Activated T-cell treated with anti-CD3 and anti-CD28 coated beads for 24 hours (primary cell): ENCODE measurements at regions not wholly inside any gene's neighbourhood (a gene's known extent, or its start where the extent isn't known, plus 50 kb on each side); places are given as distances from the start of the nearest gene placed in this dataset.

Experiments
- DNase-seq: peaks from one replicate; pipeline ENCODE4 v3.0.0-alpha.2; 2020; ENCODE audit warnings: low read depth

GRCh38 chr12:90079529-90080210 is 371.0 kb upstream of the ATP2B1 start:
- no peak for DNase-seq

GRCh38 chr12:90078344-90078743 is 369.7 kb upstream of the ATP2B1 start:
- no peak for DNase-seq

GRCh38 chr12:90077756-90078155 is 369.1 kb upstream of the ATP2B1 start:
- DNase-seq = no peak

- no peak for DNase-seq
These were observed 368.2 kb upstream of the ATP2B1 start for GRCh38 chr12:90076851-90077319.

- no peak for DNase-seq
These were observed 367.0 kb upstream of the ATP2B1 start for GRCh38 chr12:90075685-90076084.

GRCh38 chr12:90074086-90074485 is 365.4 kb upstream of the ATP2B1 start:
- no peak for DNase-seq

DNA sequence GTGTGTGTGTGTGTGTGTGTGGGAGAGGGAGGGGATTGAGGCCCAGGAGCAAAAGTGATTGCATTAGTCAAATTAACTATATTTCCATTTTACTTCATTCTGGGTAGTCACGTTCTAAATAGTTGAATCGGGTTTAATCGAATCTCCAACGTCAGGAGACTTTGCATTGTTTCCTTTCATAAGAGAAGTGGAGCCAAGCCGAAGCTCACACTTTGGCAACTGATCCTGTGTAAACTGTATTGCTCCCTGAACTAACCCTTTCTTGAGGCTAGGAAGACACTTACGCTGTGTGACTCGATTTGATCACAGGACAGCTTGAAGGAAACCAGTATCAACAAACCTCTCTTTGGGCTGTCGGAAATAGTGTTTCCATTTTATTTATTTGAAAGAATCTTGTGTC is 363.4 kb upstream of the ATP2B1 start:
- no peak for DNase-seq

- no peak for DNase-seq
These were observed 361.1 kb upstream of the ATP2B1 start for GRCh38 chr12:90069711-90070110.

DNA sequence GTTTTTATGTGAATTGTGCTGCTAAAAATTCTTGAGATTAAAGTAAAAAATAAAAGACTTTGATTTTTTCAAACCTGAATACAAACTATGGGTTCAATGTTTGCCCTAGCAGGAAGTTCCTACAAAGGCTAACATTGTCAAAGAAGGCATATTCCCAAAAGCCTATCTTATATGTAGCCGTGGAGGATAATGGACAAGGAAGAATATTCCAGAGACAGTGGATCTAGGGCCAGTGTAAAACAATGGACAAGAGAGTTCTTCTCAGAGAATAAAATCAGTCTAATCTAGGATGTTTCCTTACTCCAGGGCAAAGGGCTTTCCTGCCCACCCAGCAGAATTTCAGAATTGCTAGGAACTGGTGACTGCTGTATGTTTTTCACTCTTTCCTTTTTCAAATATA is 359.2 kb upstream of the ATP2B1 start:
- DNase-seq = no peak

DNA sequence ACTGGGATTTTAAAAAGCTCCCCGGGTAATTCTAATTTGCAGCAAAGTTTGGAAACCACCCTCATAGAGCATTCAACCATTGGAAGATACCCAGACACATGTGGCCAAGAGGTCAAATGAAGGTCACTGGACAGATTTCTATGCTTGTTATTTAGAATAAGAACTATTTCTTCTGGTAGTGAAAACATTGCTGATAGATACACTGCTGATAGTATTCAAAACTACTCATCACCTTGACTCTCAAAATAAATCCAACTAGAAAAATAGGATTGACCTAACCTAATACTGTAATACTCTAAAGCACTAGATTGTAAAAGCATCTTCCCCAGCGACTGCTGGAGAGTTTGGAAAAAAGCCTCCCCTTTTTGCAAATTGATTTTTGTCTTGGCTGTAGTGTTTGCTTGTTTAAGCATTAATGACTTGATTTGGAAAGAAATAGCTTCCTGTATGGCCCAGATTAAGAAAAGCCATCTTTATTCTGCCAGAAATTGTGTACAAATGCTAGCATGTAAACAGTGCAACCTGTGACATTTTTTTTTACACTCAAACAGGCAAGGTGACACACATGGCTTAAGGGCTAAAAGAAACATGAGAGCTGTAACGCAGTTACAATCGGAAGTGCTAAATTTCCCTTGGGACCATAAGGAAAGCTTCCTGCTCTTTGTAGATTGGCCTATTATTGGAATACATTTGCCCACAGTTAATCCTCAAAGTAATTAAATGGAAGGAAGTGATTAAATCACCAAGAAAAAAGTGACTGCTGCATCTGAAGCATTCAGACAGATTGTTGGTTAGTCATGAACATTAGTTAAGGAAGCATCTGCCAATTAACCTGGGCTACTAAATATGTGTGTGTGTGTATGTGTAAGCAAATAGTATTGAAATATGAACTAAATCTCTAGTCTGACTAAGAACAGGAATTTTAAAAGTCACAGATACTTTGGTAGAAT is 356.5 kb upstream of the ATP2B1 start:
- DNase-seq = no peak

- DNase-seq = no peak
These were observed 354.2 kb upstream of the ATP2B1 start for GRCh38 chr12:90062799-90063198.

DNA sequence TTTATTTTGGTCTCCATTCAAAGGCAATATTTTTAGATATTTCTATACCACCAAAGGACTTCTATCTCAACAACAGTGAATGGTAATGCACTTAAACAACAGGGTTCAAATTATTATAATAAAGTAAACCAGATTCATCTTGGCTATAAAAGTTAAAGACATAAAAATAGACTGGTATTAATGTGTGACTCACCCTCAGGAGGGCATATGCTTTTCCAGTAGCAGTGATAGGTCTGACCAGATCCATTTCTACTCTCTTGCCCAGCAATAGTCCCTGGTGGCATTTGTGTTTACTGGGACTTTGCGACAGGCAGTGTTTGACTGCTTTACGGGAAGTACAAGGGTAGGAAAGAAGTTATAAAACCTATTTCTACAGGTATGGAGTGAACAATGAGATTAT is 353.2 kb upstream of the ATP2B1 start:
- no peak for DNase-seq

GRCh38 chr12:90060031-90060430 is 351.4 kb upstream of the ATP2B1 start:
- no peak for DNase-seq

- no peak for DNase-seq
These were observed 350.1 kb upstream of the ATP2B1 start for GRCh38 chr12:90058704-90059103.

GRCh38 chr12:90055071-90055470 is 346.4 kb upstream of the ATP2B1 start:
- DNase-seq = no peak

GRCh38 chr12:90048918-90049317 is 340.3 kb upstream of the ATP2B1 start:
- no peak for DNase-seq

- no peak for DNase-seq
These were observed 336.9 kb upstream of the ATP2B1 start for GRCh38 chr12:90045559-90045958.

DNA sequence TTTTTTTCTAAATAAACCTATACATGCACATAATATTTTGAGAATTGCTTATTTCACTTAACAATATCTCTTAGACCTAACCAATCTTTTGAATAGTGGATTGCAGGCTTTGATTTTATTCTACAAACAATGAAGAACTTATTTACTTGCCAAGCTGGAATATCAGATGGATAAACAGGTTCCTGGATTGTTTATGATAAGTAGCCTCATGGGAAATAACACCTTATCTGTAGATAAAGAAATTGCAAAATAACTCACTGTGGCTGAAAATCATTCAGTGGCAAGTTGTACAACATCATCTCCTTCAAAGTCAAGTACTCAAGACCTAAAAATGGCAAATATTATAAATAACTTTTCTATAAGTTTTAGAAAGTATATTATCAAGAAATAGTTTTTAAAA is 335.4 kb upstream of the ATP2B1 start:
- DNase-seq = no peak

- DNase-seq = no peak
These were observed 334.4 kb upstream of the ATP2B1 start for GRCh38 chr12:90042920-90043641.

GRCh38 chr12:90038289-90038688 is 329.7 kb upstream of the ATP2B1 start:
- DNase-seq = no peak

GRCh38 chr12:90037740-90038139 is 329.1 kb upstream of the ATP2B1 start:
- DNase-seq = no peak

- DNase-seq = no peak
These were observed 328.0 kb upstream of the ATP2B1 start for GRCh38 chr12:90036637-90037036.

DNA sequence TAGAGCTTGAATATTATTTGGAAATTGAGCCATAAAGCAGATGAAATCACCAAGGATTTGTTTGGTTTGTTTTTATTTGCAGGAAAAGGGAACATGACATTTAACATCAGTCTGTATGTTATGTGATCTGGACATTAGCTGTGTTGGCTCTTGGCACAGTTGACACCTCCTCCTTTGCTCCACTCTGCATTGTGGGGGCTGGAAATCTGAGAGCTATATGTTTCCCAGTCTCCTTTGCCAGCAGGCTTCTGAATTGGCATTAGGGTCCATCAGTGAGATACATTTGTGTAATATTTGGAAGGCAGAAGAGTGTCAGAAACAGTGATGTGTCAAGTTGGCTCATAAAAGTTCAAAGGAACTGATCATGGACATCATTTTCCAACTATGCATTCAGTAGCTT is 322.1 kb upstream of the ATP2B1 start:
- DNase-seq = no peak
